ENCODE measurements at regions not wholly inside any gene's neighbourhood (a gene's known extent, or its start where the extent isn't known, plus 50 kb on each side); places are given as distances from the start of the nearest gene placed in this dataset.

DNA sequence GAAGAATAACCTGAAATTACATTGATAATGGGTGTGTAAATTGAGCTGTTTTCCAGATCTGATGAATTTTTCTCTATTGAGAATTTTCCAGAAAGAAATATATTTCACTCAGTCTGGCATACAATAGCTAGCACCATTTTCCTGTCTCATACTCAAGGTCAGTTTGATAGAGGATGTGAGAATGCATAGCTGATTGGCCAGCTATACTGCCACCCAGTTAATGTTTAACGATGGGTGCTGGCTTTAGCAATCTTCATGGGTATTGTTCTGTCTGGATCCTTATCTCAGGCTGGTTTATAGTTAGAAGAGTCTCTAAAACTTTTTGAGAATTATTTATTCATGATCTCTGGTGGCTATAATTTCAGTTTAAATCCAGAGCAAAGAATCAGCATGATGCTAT lies 147.4 kb downstream of the HDGFL1 start:
- DNase-seq (ENCODE audit: low spot score) = no peak
- 54% methylated on average over 1 of the region's 1 CpG for WGBS
- Histone ChIP-seq H3K27ac (ENCODE audit: low read depth in 1 of 2, low read length in 2 of 2) (no peak overlapping the region), H3K4me3 (ENCODE audit: low read depth in 1 of 3, low read length in 3 of 3) (no peak overlapping the region), H3K36me3 (ENCODE audit: control insufficient read depth in 4 of 4, insufficient read depth in 3 of 4, low read depth in 1 of 4, low read length in 3 of 4) (no peaks in the 10 kb centered on the region), H3K27me3 (ENCODE audit: control insufficient read depth in 4 of 4, insufficient read depth in 4 of 4, low read length in 3 of 4) (no peaks in the 10 kb centered on the region), H3K9ac (ENCODE audit: low read depth in 1 of 2, low read length in 2 of 2) (no peak overlapping the region), H3K9me3 (ENCODE audit: control insufficient read depth in 4 of 4, low read length in 3 of 4) (no peaks in the 10 kb centered on the region), H3K4me1 (ENCODE audit: control insufficient read depth in 4 of 4, insufficient read depth in 4 of 4, low read length in 3 of 4) (no peaks in the 10 kb centered on the region)
- TF ChIP-seq FOXA2 (IDR thresholded peaks at IDR 0.05) = no peak
- TF ChIP-seq JUND (IDR thresholded peaks at IDR 0.05) = no peak
- no peak for TF ChIP-seq SP1 (IDR thresholded peaks at IDR 0.05)
- no peak for TF ChIP-seq NR2F2 (IDR thresholded peaks at IDR 0.05)
- no peak for TF ChIP-seq FOXA1 (IDR thresholded peaks at IDR 0.05)
- no peak for TF ChIP-seq EGR1 (IDR thresholded peaks at IDR 0.05; ENCODE audit: low read depth in 2 of 2)
- TF ChIP-seq HNF4G (IDR thresholded peaks at IDR 0.05) = no peak
- no peak for TF ChIP-seq CTCF (IDR thresholded peaks at IDR 0.05; ENCODE audit: low read depth, low read length, missing input control)
- no peak for TF ChIP-seq GABPA (IDR thresholded peaks at IDR 0.05 in 1 of 2, conservative IDR thresholded peaks at IDR 0.05 in 1 of 2)
- TF ChIP-seq RXRA (IDR thresholded peaks at IDR 0.05) = no peak

DNA sequence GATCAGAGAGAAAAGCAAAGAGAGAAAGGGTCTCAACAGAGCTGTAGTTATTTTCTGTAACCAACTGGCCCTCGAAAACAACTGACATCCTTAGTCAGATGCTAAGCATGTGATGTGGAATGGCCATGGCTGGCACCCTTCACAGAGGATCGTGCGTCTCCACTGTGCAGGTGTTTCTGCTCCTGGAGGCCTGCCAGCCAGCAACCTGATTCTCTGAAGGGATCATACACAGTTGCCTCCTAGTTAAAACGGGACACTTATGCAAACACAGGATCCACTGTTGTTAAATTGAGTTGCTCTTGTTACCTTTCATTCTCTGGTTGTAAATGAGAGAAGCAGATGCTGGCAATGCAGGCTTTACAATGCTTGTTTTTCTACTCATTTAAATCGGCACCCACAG lies 148.5 kb downstream of the HDGFL1 start:
- Histone ChIP-seq H3K4me3 (ENCODE audit: low read depth in 1 of 3, low read length in 3 of 3) (no peak overlapping the region), H3K36me3 (ENCODE audit: control insufficient read depth in 4 of 4, insufficient read depth in 3 of 4, low read depth in 1 of 4, low read length in 3 of 4) (no peaks in the 10 kb centered on the region), H3K27ac (ENCODE audit: low read depth in 1 of 2, low read length in 2 of 2) (no peak overlapping the region), H3K27me3 (ENCODE audit: control insufficient read depth in 4 of 4, insufficient read depth in 4 of 4, low read length in 3 of 4) (no peaks in the 10 kb centered on the region), H3K9ac (ENCODE audit: low read depth in 1 of 2, low read length in 2 of 2) (no peak overlapping the region), H3K4me1 (ENCODE audit: control insufficient read depth in 4 of 4, insufficient read depth in 4 of 4, low read length in 3 of 4) (no peaks in the 10 kb centered on the region), H3K9me3 (ENCODE audit: control insufficient read depth in 4 of 4, low read length in 3 of 4) (peaks cover 0 to 2% (median under 1%) of the 10 kb centered on the region in 4 donors)
- TF ChIP-seq HNF4A (conservative IDR thresholded peaks at IDR 0.05) (no peak), GABPA (IDR thresholded peaks at IDR 0.05 in 1 of 2, conservative IDR thresholded peaks at IDR 0.05 in 1 of 2) (no peak)
- WGBS = 62% methylated on average over 5 of the region's 5 CpGs
- no peak for DNase-seq (ENCODE audit: low spot score)

GRCh38 chr6:22722913-22723312 lies 153.5 kb downstream of the HDGFL1 start:
- Histone ChIP-seq H3K9ac (ENCODE audit: low read depth in 1 of 2, low read length in 2 of 2) (no peak overlapping the region), H3K27me3 (ENCODE audit: control insufficient read depth in 4 of 4, insufficient read depth in 4 of 4, low read length in 3 of 4) (no peaks in the 10 kb centered on the region), H3K4me3 (ENCODE audit: low read depth in 1 of 3, low read length in 3 of 3) (no peak overlapping the region), H3K27ac (ENCODE audit: low read depth in 1 of 2, low read length in 2 of 2) (no peak overlapping the region), H3K4me1 (ENCODE audit: control insufficient read depth in 4 of 4, insufficient read depth in 4 of 4, low read length in 3 of 4) (no peaks in the 10 kb centered on the region), H3K9me3 (ENCODE audit: control insufficient read depth in 4 of 4, low read length in 3 of 4) (peaks cover 0 to 3% (median 2%) of the 10 kb centered on the region in 4 donors), H3K36me3 (ENCODE audit: control insufficient read depth in 4 of 4, insufficient read depth in 3 of 4, low read depth in 1 of 4, low read length in 3 of 4) (no peaks in the 10 kb centered on the region)
- DNase-seq (ENCODE audit: low spot score) = no peak
- 66% methylated on average over 1 of the region's 1 CpG for WGBS
- no peak for TF ChIP-seq TAF1 (conservative IDR thresholded peaks at IDR 0.05)
- no peak for TF ChIP-seq FOXA1 (IDR thresholded peaks at IDR 0.05)
- no peak for TF ChIP-seq NR2F2 (IDR thresholded peaks at IDR 0.05)
- TF ChIP-seq EGR1 (IDR thresholded peaks at IDR 0.05; ENCODE audit: low read depth in 2 of 2) = no peak
- TF ChIP-seq JUND (IDR thresholded peaks at IDR 0.05) = no peak
- TF ChIP-seq CTCF (IDR thresholded peaks at IDR 0.05; ENCODE audit: low read depth, low read length, missing input control) = no peak
- no peak for TF ChIP-seq HNF4A (conservative IDR thresholded peaks at IDR 0.05)
- no peak for TF ChIP-seq MAX (IDR thresholded peaks at IDR 0.05)
